HEK293 (cell line): ENCODE measurements at regions not wholly inside any gene's neighbourhood (a gene's known extent, or its start where the extent isn't known, plus 50 kb on each side); places are given as distances from the start of the nearest gene placed in this dataset.

Experiments
- HOXC10 ChIP-seq: sonication (generic); formaldehyde crosslinking; IDR thresholded peaks from 2 replicates; pipeline ENCODE4 v1.8.1; 2023; ENCODE audit warnings: mild to moderate bottlenecking, missing genetic modification reagents
- KLF8 ChIP-seq: fragments of 450-650 bp; formaldehyde crosslinking; IDR thresholded peaks from 2 replicates; pipeline ENCODE4 v1.5.1; 2016; ENCODE audit warnings: missing biosample characterization, missing genetic modification characterization
- ZNF426 ChIP-seq: fragments of 450-650 bp; formaldehyde crosslinking; IDR thresholded peaks from 2 replicates; pipeline ENCODE4 v1.5.1; 2017; ENCODE audit warnings: missing biosample characterization, missing genetic modification characterization, mild to moderate bottlenecking, inconsistent platforms, moderate library complexity
- TF ChIP-seq, protein P1 (sequence below): fragments of 450-650 bp; formaldehyde crosslinking; IDR thresholded peaks from 2 replicates; pipeline ENCODE4 v1.5.1; 2016; ENCODE audit warnings: missing biosample characterization, missing genetic modification characterization

DNA sequence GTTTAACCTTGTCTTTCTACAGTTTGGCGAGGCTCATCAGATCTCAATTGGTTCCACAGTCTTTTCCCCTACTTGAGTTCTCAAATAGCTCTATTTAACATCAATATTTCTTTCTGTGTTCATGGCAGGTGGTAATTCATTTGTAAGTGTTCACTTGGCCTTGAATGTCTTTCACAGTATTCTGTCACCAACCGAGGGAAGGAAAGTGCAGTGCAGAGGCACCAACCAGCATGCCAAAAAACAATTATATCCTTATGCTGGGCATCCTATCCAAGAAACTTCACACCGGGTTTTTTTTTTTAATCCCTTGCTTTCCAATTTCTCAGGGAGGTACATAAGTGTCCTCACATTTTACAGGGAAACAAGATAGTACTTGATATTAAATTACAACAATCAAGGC lies 55.0 kb upstream of the ZC3H12C start (continued):
- TF ChIP-seq, protein P1, sequence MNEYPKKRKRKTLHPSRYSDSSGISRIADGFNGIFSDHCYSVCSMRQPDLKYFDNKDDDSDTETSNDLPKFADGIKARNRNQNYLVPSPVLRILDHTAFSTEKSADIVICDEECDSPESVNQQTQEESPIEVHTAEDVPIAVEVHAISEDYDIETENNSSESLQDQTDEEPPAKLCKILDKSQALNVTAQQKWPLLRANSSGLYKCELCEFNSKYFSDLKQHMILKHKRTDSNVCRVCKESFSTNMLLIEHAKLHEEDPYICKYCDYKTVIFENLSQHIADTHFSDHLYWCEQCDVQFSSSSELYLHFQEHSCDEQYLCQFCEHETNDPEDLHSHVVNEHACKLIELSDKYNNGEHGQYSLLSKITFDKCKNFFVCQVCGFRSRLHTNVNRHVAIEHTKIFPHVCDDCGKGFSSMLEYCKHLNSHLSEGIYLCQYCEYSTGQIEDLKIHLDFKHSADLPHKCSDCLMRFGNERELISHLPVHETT, result no peak
- TF ChIP-seq HOXC10 (no peak), KLF8 (no peak), ZNF426 (tag by site-specific recombination) (no peak)
